ENCODE measurements at regions not wholly inside any gene's neighbourhood (a gene's known extent, or its start where the extent isn't known, plus 50 kb on each side); places are given as distances from the start of the nearest gene placed in this dataset.

DNA sequence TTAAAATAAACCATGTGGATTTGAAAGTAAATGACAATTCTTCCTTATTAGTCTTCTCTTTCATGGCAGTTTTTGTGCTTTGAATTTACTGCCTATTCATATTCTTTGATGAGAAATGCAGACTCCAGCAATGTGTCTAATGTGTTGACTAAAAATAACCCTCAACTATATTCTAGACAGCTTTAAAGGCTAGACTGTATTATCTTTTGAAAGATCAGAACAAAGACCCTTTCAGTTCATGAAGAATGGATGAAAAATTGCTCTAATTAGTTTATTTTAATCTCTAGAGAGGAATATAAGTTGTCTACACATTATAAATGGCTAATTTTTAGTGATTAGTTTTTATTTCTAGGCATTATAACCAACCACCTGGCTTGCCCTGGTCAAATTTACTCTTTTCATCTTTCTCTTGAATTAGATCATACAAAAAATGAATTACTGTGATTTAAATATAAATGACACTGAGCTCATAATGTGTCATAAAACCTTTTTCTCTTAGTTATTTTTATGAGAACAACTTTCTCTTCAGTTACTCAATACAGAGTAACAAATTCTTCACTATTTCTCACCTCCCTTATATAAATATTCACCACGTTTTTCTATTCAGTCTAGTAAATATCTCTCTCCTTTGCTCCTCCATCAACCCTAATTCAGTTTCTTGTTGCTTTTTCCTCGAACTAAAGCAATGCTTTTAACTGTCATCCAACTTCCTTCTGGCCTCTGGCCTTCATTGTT is 428.5 kb upstream of the TMPRSS15 start:
- TF ChIP-seq, protein P1, sequence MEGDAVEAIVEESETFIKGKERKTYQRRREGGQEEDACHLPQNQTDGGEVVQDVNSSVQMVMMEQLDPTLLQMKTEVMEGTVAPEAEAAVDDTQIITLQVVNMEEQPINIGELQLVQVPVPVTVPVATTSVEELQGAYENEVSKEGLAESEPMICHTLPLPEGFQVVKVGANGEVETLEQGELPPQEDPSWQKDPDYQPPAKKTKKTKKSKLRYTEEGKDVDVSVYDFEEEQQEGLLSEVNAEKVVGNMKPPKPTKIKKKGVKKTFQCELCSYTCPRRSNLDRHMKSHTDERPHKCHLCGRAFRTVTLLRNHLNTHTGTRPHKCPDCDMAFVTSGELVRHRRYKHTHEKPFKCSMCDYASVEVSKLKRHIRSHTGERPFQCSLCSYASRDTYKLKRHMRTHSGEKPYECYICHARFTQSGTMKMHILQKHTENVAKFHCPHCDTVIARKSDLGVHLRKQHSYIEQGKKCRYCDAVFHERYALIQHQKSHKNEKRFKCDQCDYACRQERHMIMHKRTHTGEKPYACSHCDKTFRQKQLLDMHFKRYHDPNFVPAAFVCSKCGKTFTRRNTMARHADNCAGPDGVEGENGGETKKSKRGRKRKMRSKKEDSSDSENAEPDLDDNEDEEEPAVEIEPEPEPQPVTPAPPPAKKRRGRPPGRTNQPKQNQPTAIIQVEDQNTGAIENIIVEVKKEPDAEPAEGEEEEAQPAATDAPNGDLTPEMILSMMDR (IDR thresholded peaks at IDR 0.05) = no peak
- no peak for TF ChIP-seq POLR2A (IDR thresholded peaks at IDR 0.05)
